ES-I3 (cell line): ENCODE measurements at regions not wholly inside any gene's neighbourhood (a gene's known extent, or its start where the extent isn't known, plus 50 kb on each side); places are given as distances from the start of the nearest gene placed in this dataset.

Source experiments
- H3K36me3 ChIP-seq: 2 replicates; pipeline ENCODE4 v1.6.1; 2013; ENCODE audit warnings: mild to moderate bottlenecking, low read length, control low read depth, moderate library complexity; ENCODE audit not compliant: insufficient read depth
- H3K4me1 ChIP-seq: 2 replicates; pipeline ENCODE4 v1.6.1; 2013; ENCODE audit warnings: mild to moderate bottlenecking, control low read depth, low read length; ENCODE audit not compliant: insufficient read depth
- H3K9ac ChIP-seq: 2 replicates; pipeline ENCODE4 v1.6.1; 2013; ENCODE audit warnings: low read depth, mild to moderate bottlenecking, low read length, moderate library complexity
- H3K9me3 ChIP-seq: 2 replicates; pipeline ENCODE4 v1.6.1; 2013; ENCODE audit warnings: mild to moderate bottlenecking, low read length, moderate library complexity; ENCODE audit not compliant: control insufficient read depth, insufficient read depth

- Histone ChIP-seq H3K9me3 (no peaks in the 10 kb centered on the region; the same call in 1 of the 2 replicates), H3K4me1 (peaks cover 7% of the 10 kb centered on the region; the same call in 1 of the 2 replicates), H3K9ac (no peak overlapping the region), H3K36me3 (no peaks in the 10 kb centered on the region; the same call in 1 of the 2 replicates)
These were observed 68.7 kb upstream of the CACNA1A start for GRCh38 chr19:13574933-13575332.

- no peaks in the 10 kb centered on the region; the same call in 1 of the 2 replicates for H3K36me3 ChIP-seq
- H3K9me3 ChIP-seq, result no peaks in the 10 kb centered on the region; the same call in 1 of the 2 replicates
- H3K9ac ChIP-seq, result no peak overlapping the region
- peaks cover 7% of the 10 kb centered on the region; the same call in 1 of the 2 replicates for H3K4me1 ChIP-seq
These were observed 66.9 kb upstream of the CACNA1A start for GRCh38 chr19:13573056-13573667.

GRCh38 chr19:13561461-13561860, 55.2 kb upstream of the CACNA1A start:
- Histone ChIP-seq H3K9ac (no peak overlapping the region), H3K36me3 (no peaks in the 10 kb centered on the region), H3K9me3 (no peaks in the 10 kb centered on the region)

GRCh38 chr19:13557756-13558398, 51.6 kb upstream of the CACNA1A start:
- no peaks in the 10 kb centered on the region for H3K4me1 ChIP-seq
- H3K9me3 ChIP-seq, result no peaks in the 10 kb centered on the region
- no peak overlapping the region for H3K9ac ChIP-seq
- no peaks in the 10 kb centered on the region for H3K36me3 ChIP-seq

More at GRCh38 chr19:13561461-13561860, 55.2 kb upstream of the CACNA1A start:
- no peaks in the 10 kb centered on the region for H3K4me1 ChIP-seq

GRCh38 chr19:13556552-13556951, 50.3 kb upstream of the CACNA1A start:
- no peaks in the 10 kb centered on the region for H3K36me3 ChIP-seq
- no peaks in the 10 kb centered on the region for H3K9me3 ChIP-seq
- no peak overlapping the region for H3K9ac ChIP-seq
- no peaks in the 10 kb centered on the region for H3K4me1 ChIP-seq
